Fibroblast of mammary gland (primary cell): ENCODE measurements at regions not wholly inside any gene's neighbourhood (a gene's known extent, or its start where the extent isn't known, plus 50 kb on each side); places are given as distances from the start of the nearest gene placed in this dataset.

ENCODE experiments used
- DNase-seq: peaks from one replicate; pipeline ENCODE4 v3.0.0-alpha.2; 2010; ENCODE audit warnings: low read depth
- H3K4me3 ChIP-seq: 2 replicates; pipeline ENCODE4 v1.5.1; 2011; ENCODE audit warnings: low read depth, mild to moderate bottlenecking, low read length, moderate library complexity; ENCODE audit not compliant: control insufficient read depth
- TF ChIP-seq, protein P1 (sequence below): conservative IDR thresholded peaks from 2 replicates; pipeline ENCODE4 v1.5.1; 2011; ENCODE audit warnings: low read depth, low read length, inconsistent platforms; ENCODE audit not compliant: control insufficient read depth, insufficient read depth

DNA sequence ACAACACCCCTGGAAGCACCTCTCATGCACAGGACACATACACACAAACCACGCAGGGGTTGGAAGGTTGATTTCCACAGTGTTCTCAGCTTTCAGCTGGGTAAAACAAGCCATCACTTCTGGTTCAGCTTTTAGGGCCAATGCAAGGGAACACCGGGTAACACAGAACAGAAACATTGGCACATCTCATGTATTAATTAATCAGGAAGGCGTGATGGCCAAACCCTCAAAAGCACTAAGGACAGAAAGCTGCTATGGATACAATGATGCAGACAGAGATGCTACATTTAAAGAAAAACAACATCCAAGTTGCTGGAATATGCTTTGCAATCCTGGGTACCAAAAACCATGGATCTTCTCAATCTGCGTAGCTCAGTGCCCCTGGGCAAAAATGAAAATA is 104.3 kb upstream of the BEND6 start:
- DNase-seq = no peak
- TF ChIP-seq, protein P1, sequence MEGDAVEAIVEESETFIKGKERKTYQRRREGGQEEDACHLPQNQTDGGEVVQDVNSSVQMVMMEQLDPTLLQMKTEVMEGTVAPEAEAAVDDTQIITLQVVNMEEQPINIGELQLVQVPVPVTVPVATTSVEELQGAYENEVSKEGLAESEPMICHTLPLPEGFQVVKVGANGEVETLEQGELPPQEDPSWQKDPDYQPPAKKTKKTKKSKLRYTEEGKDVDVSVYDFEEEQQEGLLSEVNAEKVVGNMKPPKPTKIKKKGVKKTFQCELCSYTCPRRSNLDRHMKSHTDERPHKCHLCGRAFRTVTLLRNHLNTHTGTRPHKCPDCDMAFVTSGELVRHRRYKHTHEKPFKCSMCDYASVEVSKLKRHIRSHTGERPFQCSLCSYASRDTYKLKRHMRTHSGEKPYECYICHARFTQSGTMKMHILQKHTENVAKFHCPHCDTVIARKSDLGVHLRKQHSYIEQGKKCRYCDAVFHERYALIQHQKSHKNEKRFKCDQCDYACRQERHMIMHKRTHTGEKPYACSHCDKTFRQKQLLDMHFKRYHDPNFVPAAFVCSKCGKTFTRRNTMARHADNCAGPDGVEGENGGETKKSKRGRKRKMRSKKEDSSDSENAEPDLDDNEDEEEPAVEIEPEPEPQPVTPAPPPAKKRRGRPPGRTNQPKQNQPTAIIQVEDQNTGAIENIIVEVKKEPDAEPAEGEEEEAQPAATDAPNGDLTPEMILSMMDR = no peak
- H3K4me3 ChIP-seq = peak overlapping the region; percentile 69

DNA sequence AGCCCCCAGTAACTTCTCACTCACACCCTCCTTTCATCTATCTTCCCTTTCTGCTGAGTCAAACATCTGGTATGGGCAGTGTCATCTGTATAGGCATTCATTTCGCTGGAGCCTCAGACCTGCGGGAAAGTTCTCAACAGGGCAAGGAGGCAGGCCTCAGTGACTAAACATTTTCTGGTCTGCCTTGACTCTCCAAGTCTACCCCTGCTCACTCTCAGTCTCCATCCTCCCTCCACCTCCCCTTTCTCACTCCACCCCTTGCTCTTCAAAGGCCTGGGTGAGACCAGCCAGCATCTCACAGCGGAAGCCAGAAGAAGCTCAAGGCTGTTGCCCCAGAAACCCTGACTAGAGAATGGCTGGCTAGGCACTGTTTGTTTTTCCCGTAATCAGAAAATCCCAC is 105.0 kb upstream of the BEND6 start:
- peak overlapping the region; percentile 69 for H3K4me3 ChIP-seq
- TF ChIP-seq, protein P1 = no peak
- peak; percentile 72 for DNase-seq

DNA sequence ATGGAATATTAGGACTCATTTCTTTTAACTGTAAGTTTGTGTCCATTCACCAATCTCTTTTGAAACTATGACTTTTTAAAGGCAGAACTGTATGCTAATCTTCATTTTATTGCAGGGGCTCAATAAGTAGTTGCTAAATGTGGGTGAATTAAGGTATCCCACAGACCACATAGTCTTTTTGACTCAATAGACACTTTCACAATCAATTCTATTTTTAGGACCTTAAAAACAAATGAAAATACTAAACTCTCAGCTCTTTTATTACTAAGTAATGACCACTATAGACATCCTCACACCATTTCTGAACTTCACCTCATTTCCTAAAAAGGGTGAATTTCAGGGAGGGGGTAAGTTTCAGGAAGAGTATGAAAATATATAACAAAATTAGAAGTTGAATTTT is 106.8 kb upstream of the BEND6 start:
- H3K4me3 ChIP-seq = no peak overlapping the region
- TF ChIP-seq, protein P1 = no peak
- no peak for DNase-seq

DNA sequence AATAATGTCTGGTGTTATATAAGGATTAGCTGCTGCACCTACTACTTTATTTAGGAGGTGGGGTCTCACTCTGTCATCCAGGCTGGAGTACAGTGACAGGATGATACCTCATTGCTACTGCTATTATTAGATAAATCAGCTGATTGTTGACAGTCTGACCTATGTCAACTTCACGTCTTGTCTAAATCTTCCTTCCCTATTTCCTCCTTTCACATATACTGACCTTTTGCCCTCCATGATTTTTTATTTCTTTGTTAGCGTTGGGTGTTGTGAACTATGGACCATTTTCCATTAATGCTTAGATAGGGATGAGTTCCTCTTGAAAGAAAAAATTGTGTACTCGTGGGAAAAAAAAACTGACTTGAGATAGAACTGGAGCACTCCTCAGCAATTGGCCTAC is 109.9 kb upstream of the BEND6 start:
- TF ChIP-seq, protein P1 = no peak
- no peak for DNase-seq
- no peak overlapping the region for H3K4me3 ChIP-seq

DNA sequence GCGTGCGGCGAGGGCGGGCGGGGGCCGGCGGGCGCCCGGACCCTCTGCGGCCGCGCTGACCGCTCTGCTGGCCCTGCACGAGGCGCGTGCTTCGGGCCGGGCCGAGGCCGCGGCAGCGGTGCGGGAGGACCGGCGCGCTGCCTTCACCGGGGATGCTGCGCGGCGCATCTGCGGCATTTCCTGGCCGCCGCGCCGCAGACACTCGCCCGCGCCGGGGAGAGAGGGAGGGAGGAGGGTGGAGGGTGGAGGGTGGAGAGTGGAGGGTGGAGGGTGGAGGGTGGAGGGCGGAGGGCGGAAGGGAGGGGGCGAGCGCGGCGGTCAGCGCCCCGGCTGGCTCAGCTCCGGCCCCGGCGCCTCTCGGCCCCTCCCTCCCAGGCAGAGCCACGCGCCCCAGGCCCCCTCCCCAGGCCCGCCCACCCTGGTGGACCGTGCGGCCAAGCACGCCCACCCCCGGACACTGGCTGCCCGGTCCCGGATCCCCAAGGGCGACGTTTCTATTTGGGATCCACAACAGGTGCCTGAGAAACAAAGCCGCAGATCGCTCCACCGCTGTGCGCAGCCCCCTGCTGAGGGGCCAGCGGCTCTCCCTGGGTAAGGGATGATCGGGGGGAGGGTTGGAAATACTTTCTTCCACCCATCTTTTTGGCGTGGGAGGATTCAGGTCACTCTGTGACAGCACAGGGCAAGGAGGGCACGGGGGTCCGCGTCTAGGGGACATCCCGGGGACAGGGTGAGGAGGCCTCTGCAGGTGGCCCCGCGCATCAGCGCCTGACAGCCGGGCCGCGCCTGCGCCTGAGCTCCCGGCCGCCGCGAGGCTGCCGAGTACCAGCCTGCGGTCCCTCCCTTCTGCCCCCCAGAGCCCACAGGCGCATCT is 111.2 kb upstream of the BEND6 start:
- DNase-seq = peak; percentile 69
- H3K4me3 ChIP-seq = peak overlapping the region; percentile 83
- TF ChIP-seq, protein P1 = no peak

DNA sequence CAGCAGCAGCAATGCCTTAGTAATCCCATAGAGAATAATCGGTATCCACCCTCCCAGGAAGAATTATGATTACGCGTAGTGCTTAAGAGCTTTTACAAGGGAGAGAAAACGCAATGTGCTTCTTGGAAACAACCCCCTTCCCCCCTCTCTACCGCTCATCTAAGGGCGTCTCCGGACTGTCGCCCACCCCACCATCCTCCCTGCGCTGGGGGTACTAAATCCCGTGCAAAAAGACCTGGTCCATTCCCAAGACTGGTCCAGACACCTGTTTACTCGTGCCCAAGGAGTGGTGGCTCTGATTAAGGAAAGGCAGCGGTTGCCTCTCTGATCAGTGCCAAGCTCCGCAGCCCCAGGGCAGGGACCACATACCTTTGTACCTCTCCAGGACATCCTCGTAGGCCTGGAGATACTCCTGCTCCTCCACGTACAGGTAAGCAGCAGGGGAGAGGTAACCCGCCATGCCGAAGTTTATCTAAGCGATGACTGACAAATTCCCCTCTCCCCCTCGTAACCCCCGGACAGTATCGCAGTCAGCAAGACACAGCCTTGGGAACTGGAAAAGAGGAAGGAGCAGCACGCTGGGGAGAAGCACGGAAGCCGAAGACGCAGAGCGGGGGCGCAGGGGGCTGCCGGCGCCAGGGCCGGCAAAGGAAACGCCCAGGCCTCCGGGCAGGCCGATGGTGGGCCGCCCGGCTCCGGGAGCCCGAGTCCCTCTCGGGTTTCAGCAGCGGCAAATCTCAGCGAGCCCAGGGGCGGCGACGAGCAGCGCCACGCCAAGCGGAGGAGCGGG is 112.0 kb upstream of the BEND6 start:
- peak overlapping the region; percentile 83 for H3K4me3 ChIP-seq
- TF ChIP-seq, protein P1 = no peak
- DNase-seq = peak; percentile 66
